WTC11 (cell line): ENCODE measurements at regions not wholly inside any gene's neighbourhood (a gene's known extent, or its start where the extent isn't known, plus 50 kb on each side); places are given as distances from the start of the nearest gene placed in this dataset.

ENCODE experiments used
- ESRRA ChIP-seq: sonication (generic); formaldehyde crosslinking; IDR thresholded peaks from 2 replicates; pipeline ENCODE4 v1.8.1; 2022; ENCODE audit warnings: mild to moderate bottlenecking, missing genetic modification reagents, borderline replicate concordance
- SP1 ChIP-seq: sonication (generic); formaldehyde crosslinking; conservative IDR thresholded peaks from 2 replicates; pipeline ENCODE4 v1.8.1; 2022; ENCODE audit warnings: missing genetic modification reagents

GRCh38 chr7:115662676-115663075 lies 367.9 kb downstream of the TFEC start:
- no peak for TF ChIP-seq ESRRA (CRISPR knock-in tag)
- TF ChIP-seq SP1 (CRISPR knock-in tag): no peak
